Fibroblast of skin of abdomen (primary cell): ENCODE measurements at regions not wholly inside any gene's neighbourhood (a gene's known extent, or its start where the extent isn't known, plus 50 kb on each side); places are given as distances from the start of the nearest gene placed in this dataset.

Source experiments
- DNase-seq: peaks from one replicate; pipeline ENCODE4 v3.0.0-alpha.2; 2013

GRCh38 chr16:79687249-79688130 lies 87.0 kb upstream of the MAF start:
- DNase-seq = no peak

- DNase-seq = no peak
These were observed 85.3 kb upstream of the MAF start for GRCh38 chr16:79685871-79686270.

GRCh38 chr16:79679334-79679733 lies 78.8 kb upstream of the MAF start:
- no peak for DNase-seq

GRCh38 chr16:79677799-79678530 lies 77.4 kb upstream of the MAF start:
- no peak for DNase-seq

GRCh38 chr16:79673635-79674034 lies 73.1 kb upstream of the MAF start:
- DNase-seq = no peak

GRCh38 chr16:79672524-79672923 lies 72.0 kb upstream of the MAF start:
- DNase-seq = no peak

GRCh38 chr16:79668502-79668901 lies 68.0 kb upstream of the MAF start:
- DNase-seq = no peak

- no peak for DNase-seq
These were observed 65.4 kb upstream of the MAF start for GRCh38 chr16:79665970-79666369.

- no peak for DNase-seq
These were observed 63.9 kb upstream of the MAF start for GRCh38 chr16:79664407-79664806.

- DNase-seq = no peak
These were observed 62.3 kb upstream of the MAF start for GRCh38 chr16:79662669-79663313.

GRCh38 chr16:79662122-79662521 lies 61.6 kb upstream of the MAF start:
- DNase-seq = no peak

GRCh38 chr16:79661578-79661977 lies 61.0 kb upstream of the MAF start:
- DNase-seq = no peak

- DNase-seq = no peak
These were observed 58.8 kb upstream of the MAF start for GRCh38 chr16:79659344-79659743.

- DNase-seq = peak; percentile 76
These were observed 57.9 kb upstream of the MAF start for GRCh38 chr16:79658301-79659033.

- DNase-seq = no peak
These were observed 56.1 kb upstream of the MAF start for GRCh38 chr16:79656553-79657115.

- DNase-seq = peak; percentile 40
These were observed 52.9 kb upstream of the MAF start for GRCh38 chr16:79653373-79653891.

- DNase-seq = peak; percentile 47
These were observed 50.8 kb upstream of the MAF start for GRCh38 chr16:79651363-79651762.
